Mesendoderm (in vitro differentiated cells): ENCODE measurements at regions not wholly inside any gene's neighbourhood (a gene's known extent, or its start where the extent isn't known, plus 50 kb on each side); places are given as distances from the start of the nearest gene placed in this dataset.

Source experiments
- DNase-seq: peaks from one replicate; pipeline ENCODE4 v3.0.0; 2013
- H2AK5ac ChIP-seq: 2 replicates; pipeline ENCODE4 v1.6.1; 2013; ENCODE audit warnings: low read length, inconsistent platforms
- H2BK120ac ChIP-seq: 2 replicates; pipeline ENCODE4 v1.6.1; 2013; ENCODE audit warnings: low read depth, mild to moderate bottlenecking, low read length, moderate library complexity, mixed read lengths
- H2BK15ac ChIP-seq: replicated peaks from 2 replicates; pipeline ENCODE4 v1.6.1; 2013; ENCODE audit warnings: low read depth, mild to moderate bottlenecking, moderate library complexity
- H2BK5ac ChIP-seq: 2 replicates; pipeline ENCODE4 v1.6.1; 2013; ENCODE audit warnings: low read length, inconsistent platforms
- H3K18ac ChIP-seq: 2 replicates; pipeline ENCODE4 v1.6.1; 2013; ENCODE audit warnings: mild to moderate bottlenecking, low read length, mixed read lengths
- H3K23ac ChIP-seq: one replicate; pipeline ENCODE4 v1.6.1; 2013; ENCODE audit warnings: low read length
- H3K27ac ChIP-seq: 2 replicates; pipeline ENCODE4 v1.5.1; 2013; ENCODE audit warnings: low read depth, mild to moderate bottlenecking, inconsistent platforms, low read length, moderate library complexity
- H3K27me3 ChIP-seq: 2 replicates; pipeline ENCODE4 v1.6.1; 2013; ENCODE audit warnings: low read length, control low read depth, mild to moderate bottlenecking, inconsistent platforms; ENCODE audit not compliant: insufficient read depth, poor library complexity
- H3K36me3 ChIP-seq: 2 replicates; pipeline ENCODE4 v1.6.1; 2013; ENCODE audit warnings: low read length, inconsistent platforms; ENCODE audit not compliant: control insufficient read depth, insufficient read depth
- H3K4ac ChIP-seq: one replicate; pipeline ENCODE4 v1.6.1; 2013; ENCODE audit warnings: low read depth, mild to moderate bottlenecking, low read length, moderate library complexity
- H3K4me1 ChIP-seq: 2 replicates; pipeline ENCODE4 v1.6.1; 2013; ENCODE audit warnings: low read depth, low read length, inconsistent platforms; ENCODE audit not compliant: control insufficient read depth
- H3K4me2 ChIP-seq: 2 replicates; pipeline ENCODE4 v1.6.1; 2013; ENCODE audit warnings: low read length
- H3K4me3 ChIP-seq: 2 replicates; pipeline ENCODE4 v1.5.1; 2013; ENCODE audit warnings: mild to moderate bottlenecking, low read length
- H3K56ac ChIP-seq: one replicate; pipeline ENCODE4 v1.6.1; 2013; ENCODE audit warnings: low read length
- H3K79me1 ChIP-seq: 2 replicates; pipeline ENCODE4 v1.6.1; 2013; ENCODE audit warnings: low read length, inconsistent platforms
- H3K79me2 ChIP-seq: 2 replicates; pipeline ENCODE4 v1.6.1; 2013; ENCODE audit warnings: mild to moderate bottlenecking, low read length; ENCODE audit not compliant: control insufficient read depth, insufficient read depth
- H3K9ac ChIP-seq: 2 replicates; pipeline ENCODE4 v1.6.1; 2013; ENCODE audit warnings: low read length, inconsistent platforms
- H4K5ac ChIP-seq: one replicate; pipeline ENCODE4 v1.6.1; 2013; ENCODE audit warnings: low read length
- H4K8ac ChIP-seq: one replicate; pipeline ENCODE4 v1.6.1; 2013; ENCODE audit warnings: low read depth, mild to moderate bottlenecking, control low read depth, low read length, moderate library complexity
- WGBS: extraction: QIAGEN DNeasy Blood & Tissue Kit; methylation state at CpG from one replicate; pipeline ENCODE4 v1.1.7; 2013; ENCODE audit warnings: low lambda C conversion rate, missing lambda C conversion rate; ENCODE audit not compliant: insufficient coverage; ENCODE audit errors: extremely low coverage; 5-methylcytosine and 5-hydroxymethylcytosine counted together

- Histone ChIP-seq H3K79me2 (no peaks in the 10 kb centered on the region), H3K36me3 (no peaks in the 10 kb centered on the region)
- WGBS: no CpG with 5 or more reads among the region's 2 CpGs
These were observed 264.8 kb upstream of the CDH11 start for GRCh38 chr16:65386672-65387071.

GRCh38 chr16:65384441-65384840 lies 262.6 kb upstream of the CDH11 start:
- no peak overlapping the region for H3K56ac ChIP-seq
- H3K9ac ChIP-seq: no peak overlapping the region
- no peaks in the 10 kb centered on the region for H3K4me1 ChIP-seq
- H3K79me1 ChIP-seq: no peaks in the 10 kb centered on the region
- no peak overlapping the region for H3K4me3 ChIP-seq
- H3K23ac ChIP-seq: no peak overlapping the region
- no peak overlapping the region for H3K4ac ChIP-seq
- WGBS: no CpG with 5 or more reads among the region's 1 CpG
- no peaks in the 10 kb centered on the region for H3K27me3 ChIP-seq
- H3K4me2 ChIP-seq: no peak overlapping the region
- H2AK5ac ChIP-seq: no peak overlapping the region
- H3K18ac ChIP-seq: no peak overlapping the region
- H3K27ac ChIP-seq: no peak overlapping the region
- no peaks in the 10 kb centered on the region for H3K79me2 ChIP-seq
- no peak overlapping the region for H2BK5ac ChIP-seq
- H4K5ac ChIP-seq: no peak overlapping the region
- no peak overlapping the region for H4K8ac ChIP-seq
- peak; percentile 67 for DNase-seq
- no peak overlapping the region for H2BK15ac ChIP-seq
- no peak overlapping the region for H2BK120ac ChIP-seq
- H3K36me3 ChIP-seq: no peaks in the 10 kb centered on the region

More at GRCh38 chr16:65386672-65387071, 264.8 kb upstream of the CDH11 start:
- no peak overlapping the region for H3K18ac ChIP-seq
- no peak overlapping the region for H2BK120ac ChIP-seq
- H2BK15ac ChIP-seq: no peak overlapping the region
- H3K4me2 ChIP-seq: no peak overlapping the region
- no peaks in the 10 kb centered on the region for H3K4me1 ChIP-seq
- H3K27ac ChIP-seq: no peak overlapping the region
- no peak overlapping the region for H4K8ac ChIP-seq
- no peak overlapping the region for H3K23ac ChIP-seq
- no peak overlapping the region for H2AK5ac ChIP-seq
- no peak overlapping the region for H4K5ac ChIP-seq
- no peak overlapping the region for H3K56ac ChIP-seq
- H3K27me3 ChIP-seq: no peaks in the 10 kb centered on the region
- no peak overlapping the region for H3K4ac ChIP-seq
- no peaks in the 10 kb centered on the region for H3K79me1 ChIP-seq
- no peak overlapping the region for H3K9ac ChIP-seq
- no peak for DNase-seq
- no peak overlapping the region for H3K4me3 ChIP-seq
- H2BK5ac ChIP-seq: no peak overlapping the region

- DNase-seq: no peak
- no peak overlapping the region for H4K8ac ChIP-seq
- H3K27ac ChIP-seq: no peak overlapping the region
- no peak overlapping the region for H3K9ac ChIP-seq
- H3K18ac ChIP-seq: no peak overlapping the region
- H3K36me3 ChIP-seq: no peaks in the 10 kb centered on the region
- no peaks in the 10 kb centered on the region for H3K27me3 ChIP-seq
- H3K79me1 ChIP-seq: no peaks in the 10 kb centered on the region
- H3K4me1 ChIP-seq: no peaks in the 10 kb centered on the region
- H2BK5ac ChIP-seq: no peak overlapping the region
- H2BK15ac ChIP-seq: no peak overlapping the region
- H3K4ac ChIP-seq: no peak overlapping the region
- no peak overlapping the region for H3K4me2 ChIP-seq
- no peaks in the 10 kb centered on the region for H3K79me2 ChIP-seq
- H3K4me3 ChIP-seq: no peak overlapping the region
- no peak overlapping the region for H4K5ac ChIP-seq
- H2BK120ac ChIP-seq: no peak overlapping the region
- H3K23ac ChIP-seq: no peak overlapping the region
- no peak overlapping the region for H2AK5ac ChIP-seq
- no peak overlapping the region for H3K56ac ChIP-seq
These were observed 255.3 kb upstream of the CDH11 start for GRCh38 chr16:65377195-65377594.

- Histone ChIP-seq H4K5ac (no peak overlapping the region), H3K4ac (no peak overlapping the region), H2BK5ac (no peak overlapping the region), H2AK5ac (no peak overlapping the region), H3K4me1 (no peaks in the 10 kb centered on the region), H3K36me3 (no peaks in the 10 kb centered on the region), H3K23ac (no peak overlapping the region), H2BK15ac (no peak overlapping the region), H3K4me3 (no peak overlapping the region), H3K27ac (no peak overlapping the region), H3K79me1 (no peaks in the 10 kb centered on the region), H3K79me2 (no peaks in the 10 kb centered on the region), H3K9ac (no peak overlapping the region), H3K56ac (no peak overlapping the region), H4K8ac (no peak overlapping the region), H3K4me2 (no peak overlapping the region), H3K18ac (peak overlapping the region; percentile 68), H2BK120ac (no peak overlapping the region), H3K27me3 (no peaks in the 10 kb centered on the region)
- WGBS: no CpG with 5 or more reads among the region's 3 CpGs
- DNase-seq: no peak
These were observed 254.7 kb upstream of the CDH11 start for GRCh38 chr16:65376601-65377000.

GRCh38 chr16:65375651-65376050 lies 253.8 kb upstream of the CDH11 start:
- Histone ChIP-seq H3K79me2 (no peaks in the 10 kb centered on the region), H3K27me3 (no peaks in the 10 kb centered on the region), H2BK120ac (no peak overlapping the region), H3K9ac (no peak overlapping the region), H2BK15ac (no peak overlapping the region), H3K4ac (no peak overlapping the region), H3K79me1 (no peaks in the 10 kb centered on the region), H3K4me1 (no peaks in the 10 kb centered on the region), H3K36me3 (no peaks in the 10 kb centered on the region), H2AK5ac (no peak overlapping the region), H3K4me2 (no peak overlapping the region), H4K8ac (no peak overlapping the region), H2BK5ac (no peak overlapping the region), H3K23ac (no peak overlapping the region), H3K56ac (no peak overlapping the region), H3K27ac (no peak overlapping the region), H3K4me3 (no peak overlapping the region), H4K5ac (no peak overlapping the region), H3K18ac (no peak overlapping the region)
- no CpG with 5 or more reads among the region's 1 CpG for WGBS
- DNase-seq: no peak

GRCh38 chr16:65373097-65373496 lies 251.2 kb upstream of the CDH11 start:
- no peaks in the 10 kb centered on the region for H3K79me2 ChIP-seq
- no CpG with 5 or more reads among the region's 3 CpGs for WGBS
- no peak overlapping the region for H3K4me3 ChIP-seq

More at GRCh38 chr16:65373097-65373496, 251.2 kb upstream of the CDH11 start:
- H3K4ac ChIP-seq: no peak overlapping the region
- no peak overlapping the region for H4K8ac ChIP-seq
- H3K56ac ChIP-seq: no peak overlapping the region
- no peak overlapping the region for H3K4me2 ChIP-seq
- H3K18ac ChIP-seq: peak overlapping the region; percentile 39
- H3K36me3 ChIP-seq: no peaks in the 10 kb centered on the region
- peak; percentile 11 for DNase-seq
- no peak overlapping the region for H3K23ac ChIP-seq
- no peak overlapping the region for H2BK15ac ChIP-seq
- H2BK5ac ChIP-seq: no peak overlapping the region
- H3K27me3 ChIP-seq: no peaks in the 10 kb centered on the region
- H3K4me1 ChIP-seq: no peaks in the 10 kb centered on the region
- no peaks in the 10 kb centered on the region for H3K79me1 ChIP-seq
- H4K5ac ChIP-seq: no peak overlapping the region
- H2BK120ac ChIP-seq: no peak overlapping the region
- H2AK5ac ChIP-seq: no peak overlapping the region
- no peak overlapping the region for H3K27ac ChIP-seq
- no peak overlapping the region for H3K9ac ChIP-seq
